GM19397 (cell line): ENCODE measurements at regions not wholly inside any gene's neighbourhood (a gene's known extent, or its start where the extent isn't known, plus 50 kb on each side); places are given as distances from the start of the nearest gene placed in this dataset.

Source experiments
- ATAC-seq: cut with Tn5 transposase; IDR thresholded peaks from one replicate; pipeline ENCODE4 v1.9.1; 2021; ENCODE audit warnings: mild to moderate bottlenecking, moderate library complexity; ENCODE audit not compliant: unreplicated experiment

- ATAC-seq, result no peak
Measured at GRCh38 chr13:22468045-22468444, 712.7 kb upstream of the SGCG start.

DNA sequence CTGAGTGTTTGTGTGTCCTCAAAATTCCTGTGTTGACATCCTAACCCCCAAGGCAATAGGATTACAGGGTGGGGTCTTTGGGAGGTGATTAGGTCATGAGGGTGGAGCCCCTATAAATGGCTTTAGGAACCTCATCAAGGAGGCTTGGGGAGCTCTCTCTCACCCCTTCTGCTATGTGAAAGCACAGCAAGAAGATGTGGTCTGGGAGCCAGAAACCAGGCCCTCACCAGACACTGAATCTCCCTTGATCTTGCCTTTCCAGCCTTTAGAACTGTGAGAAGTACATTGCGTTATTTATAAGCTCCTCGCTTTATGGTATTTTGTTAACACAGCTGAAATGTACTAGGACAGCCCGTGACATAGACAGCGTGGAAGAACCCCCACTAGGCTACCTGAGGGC lies 712.0 kb upstream of the SGCG start:
- ATAC-seq, result no peak

GRCh38 chr13:22469452-22469851 lies 711.3 kb upstream of the SGCG start:
- no peak for ATAC-seq

DNA sequence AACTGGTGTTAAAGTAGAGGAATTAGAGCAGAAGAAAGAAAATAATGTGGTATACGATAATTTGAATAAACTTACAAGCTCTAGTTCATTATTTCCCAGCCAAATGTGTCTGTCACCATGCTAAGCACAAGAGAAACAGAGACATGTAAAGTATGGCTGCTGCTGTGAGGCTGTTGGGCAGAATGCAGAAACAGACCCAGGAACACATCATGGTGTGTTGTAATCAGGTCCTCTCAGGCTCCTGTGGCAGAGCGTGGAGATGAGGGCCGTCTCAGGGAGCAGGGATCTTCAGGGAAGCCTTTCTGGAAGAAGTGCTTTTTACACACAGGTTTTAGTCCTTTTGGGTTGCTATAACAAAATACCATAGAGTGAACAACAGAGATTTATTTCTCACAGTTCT lies 710.7 kb upstream of the SGCG start:
- no peak for ATAC-seq

- no peak for ATAC-seq
Measured at GRCh38 chr13:22482496-22483000, 698.2 kb upstream of the SGCG start.

DNA sequence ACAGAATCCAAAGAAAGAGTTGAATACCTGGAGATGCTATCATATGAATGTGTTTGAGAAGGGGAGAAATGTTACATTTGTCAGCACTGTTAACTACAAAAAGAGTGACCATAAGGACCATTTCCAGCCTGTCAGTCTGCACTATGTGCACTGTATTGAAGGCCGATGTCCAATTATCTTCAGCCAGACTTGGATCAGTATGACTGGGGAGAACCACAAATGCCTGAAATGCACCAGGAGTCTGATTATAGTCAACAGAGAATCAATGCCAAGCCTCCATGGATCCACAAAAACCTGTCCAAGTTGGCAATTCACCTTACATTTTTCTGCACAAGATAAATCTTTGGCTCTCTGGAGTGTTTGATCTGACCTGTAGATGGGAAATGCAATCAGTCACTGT lies 697.5 kb upstream of the SGCG start:
- no peak for ATAC-seq

GRCh38 chr13:22486490-22486889 lies 694.3 kb upstream of the SGCG start:
- ATAC-seq, result no peak

GRCh38 chr13:22487932-22488331 lies 692.8 kb upstream of the SGCG start:
- ATAC-seq, result no peak

- no peak for ATAC-seq
Measured at GRCh38 chr13:22489771-22490170, 691.0 kb upstream of the SGCG start.

DNA sequence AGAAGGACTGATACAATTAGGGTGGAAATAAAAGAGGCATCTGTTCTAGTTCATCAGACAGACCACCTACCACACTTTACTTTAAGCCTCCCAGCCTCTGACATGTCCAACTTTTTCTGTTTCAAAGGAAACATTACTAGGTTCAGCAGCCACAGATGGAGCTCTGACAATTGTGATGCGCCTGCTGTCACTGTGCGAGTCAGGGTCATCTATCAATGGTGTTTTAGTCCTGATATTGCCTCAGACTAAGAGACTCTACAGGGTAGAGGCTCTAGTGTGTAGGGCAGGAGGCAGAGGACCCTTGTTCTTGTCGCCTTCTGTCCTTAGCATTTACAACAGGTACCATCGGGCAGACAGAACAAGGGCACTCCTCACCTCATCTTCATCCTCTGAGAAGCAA lies 685.0 kb upstream of the SGCG start:
- ATAC-seq, result no peak

GRCh38 chr13:22496803-22497508 lies 683.8 kb upstream of the SGCG start:
- no peak for ATAC-seq

- no peak for ATAC-seq
Measured at GRCh38 chr13:22497991-22498780, 682.6 kb upstream of the SGCG start.

DNA sequence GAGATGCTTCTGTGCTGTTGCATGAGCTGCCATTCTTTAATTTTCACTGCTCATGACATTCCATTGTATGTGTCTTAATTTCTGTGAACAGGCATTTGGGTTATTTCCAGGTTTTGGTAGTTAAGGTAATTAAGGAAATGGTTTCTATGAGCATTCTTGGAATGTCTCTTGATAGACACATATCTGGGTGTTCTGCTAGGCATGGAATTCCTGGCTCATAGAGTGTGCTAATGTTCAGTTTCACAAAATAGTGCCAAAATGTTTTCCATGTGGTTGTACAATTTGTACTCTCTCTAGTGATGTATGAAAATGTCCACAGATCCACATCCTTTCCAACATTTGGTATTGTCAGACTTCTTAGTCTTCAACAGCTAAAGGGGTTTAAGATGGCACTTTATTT lies 680.9 kb upstream of the SGCG start:
- no peak for ATAC-seq

GRCh38 chr13:22505489-22505888 lies 675.3 kb upstream of the SGCG start:
- ATAC-seq, result no peak

DNA sequence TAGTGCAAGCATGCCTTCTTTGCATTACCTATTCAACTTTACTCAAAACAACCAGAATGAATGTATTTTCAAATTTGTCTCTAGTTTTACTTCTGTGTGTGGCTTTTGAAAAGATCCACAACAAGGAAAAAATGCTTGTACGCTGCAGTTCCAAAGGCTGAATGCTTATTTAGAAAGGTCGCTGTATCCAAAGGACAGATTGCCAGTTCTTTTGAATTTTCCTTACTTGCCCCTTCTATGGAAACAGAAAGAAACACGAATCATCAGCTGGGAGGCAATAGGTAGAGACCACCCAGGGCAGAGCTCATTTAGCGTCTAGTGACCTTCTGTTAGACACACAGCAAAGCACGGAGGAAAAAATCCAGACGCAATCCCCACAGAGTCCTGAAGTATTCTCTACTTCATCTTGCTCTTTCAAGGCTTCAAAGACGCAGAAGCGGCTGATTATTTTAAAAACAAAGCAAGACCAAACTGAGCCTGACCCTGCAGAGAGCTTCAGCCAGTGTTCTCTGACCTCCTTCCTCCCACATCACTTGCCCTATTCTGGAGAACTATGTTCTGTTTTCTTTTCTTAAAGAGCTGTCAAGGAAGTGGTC lies 674.6 kb upstream of the SGCG start:
- no peak for ATAC-seq

GRCh38 chr13:22517544-22517943 lies 663.2 kb upstream of the SGCG start:
- no peak for ATAC-seq

DNA sequence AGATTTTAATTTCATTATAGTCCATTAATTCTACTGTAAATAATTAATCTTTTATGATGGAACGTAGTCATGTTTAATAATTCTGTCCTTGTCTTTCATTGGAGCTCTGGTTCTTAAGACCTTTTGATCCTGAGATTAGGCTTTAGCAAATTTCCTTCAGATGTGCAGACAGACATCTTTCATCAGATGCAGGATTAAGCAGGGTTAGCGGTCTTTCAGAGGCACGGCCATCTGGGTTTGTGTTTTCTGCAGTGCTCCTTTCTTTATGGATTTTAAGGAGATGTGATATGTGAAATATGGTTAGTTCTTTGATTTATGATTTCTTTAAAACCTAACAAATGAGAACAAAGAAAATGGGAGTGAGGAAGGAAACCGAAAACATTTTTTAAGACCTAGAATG lies 643.9 kb upstream of the SGCG start:
- ATAC-seq, result no peak

GRCh38 chr13:22538400-22538799 lies 642.4 kb upstream of the SGCG start:
- ATAC-seq, result no peak

GRCh38 chr13:22549126-22549525 lies 631.7 kb upstream of the SGCG start:
- ATAC-seq, result no peak

DNA sequence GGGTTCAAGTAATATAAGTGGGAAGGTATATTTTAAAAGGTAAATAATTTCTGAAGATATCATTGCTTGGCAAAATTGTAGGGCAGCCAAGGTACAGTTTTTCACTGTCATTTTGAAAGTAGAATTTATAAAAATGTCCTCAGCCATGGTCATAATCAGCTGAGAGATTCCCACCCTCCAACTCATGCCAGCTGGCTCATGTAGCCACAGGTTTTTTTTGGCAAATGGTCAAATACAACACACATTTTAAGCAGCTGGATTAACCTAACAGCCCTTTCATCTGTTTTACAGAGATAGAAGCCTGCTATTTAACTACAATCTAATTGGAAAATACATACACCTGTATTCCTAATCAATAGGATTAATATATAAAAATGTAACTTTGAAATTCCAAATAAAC lies 619.2 kb upstream of the SGCG start:
- no peak for ATAC-seq

DNA sequence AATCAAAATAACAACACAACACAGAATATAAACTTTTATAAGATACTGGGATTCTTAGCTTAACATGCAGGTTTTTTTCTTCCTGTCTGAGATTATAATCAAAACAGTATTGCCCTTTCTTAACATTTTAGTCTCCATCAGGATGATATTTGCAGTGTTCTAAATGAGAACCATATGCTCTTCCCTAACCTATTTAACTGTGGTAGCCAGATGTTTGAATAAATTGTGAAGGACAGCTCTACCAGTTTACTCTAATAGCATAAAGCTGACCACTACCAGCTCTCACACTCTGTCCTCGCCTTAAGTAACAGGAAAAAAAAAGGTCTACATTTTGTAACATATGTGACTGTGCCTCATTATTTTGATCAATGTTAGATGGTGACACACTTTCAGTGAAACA lies 618.7 kb upstream of the SGCG start:
- ATAC-seq, result no peak

DNA sequence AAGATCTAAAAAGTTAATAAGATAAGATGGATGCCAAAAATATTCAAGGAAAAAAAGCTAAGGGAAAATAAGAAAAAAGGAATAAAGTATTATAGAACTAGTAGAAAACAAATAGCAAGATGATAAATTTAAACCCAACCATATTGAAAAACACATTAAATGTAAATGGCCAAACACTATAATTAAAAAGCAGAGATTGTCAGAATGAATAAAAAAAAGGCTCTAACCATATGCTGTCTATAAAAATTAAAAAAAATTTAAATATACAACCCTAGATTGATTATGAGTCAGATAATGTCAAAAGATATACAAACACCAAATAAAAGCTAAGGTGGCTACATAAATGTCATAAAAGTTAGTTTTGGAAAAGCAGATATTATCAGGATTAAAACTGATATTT lies 617.5 kb upstream of the SGCG start:
- ATAC-seq, result no peak
